Hippocampal formation (tissue), 2 donors: ENCODE measurements at regions not wholly inside any gene's neighbourhood (a gene's known extent, or its start where the extent isn't known, plus 50 kb on each side); places are given as distances from the start of the nearest gene placed in this dataset.

Experiments
- DNase-seq, 2 donors: peaks; one replicate each; lab custom pipeline; 2025; lab: John Stamatoyannopoulos, UW

DNA sequence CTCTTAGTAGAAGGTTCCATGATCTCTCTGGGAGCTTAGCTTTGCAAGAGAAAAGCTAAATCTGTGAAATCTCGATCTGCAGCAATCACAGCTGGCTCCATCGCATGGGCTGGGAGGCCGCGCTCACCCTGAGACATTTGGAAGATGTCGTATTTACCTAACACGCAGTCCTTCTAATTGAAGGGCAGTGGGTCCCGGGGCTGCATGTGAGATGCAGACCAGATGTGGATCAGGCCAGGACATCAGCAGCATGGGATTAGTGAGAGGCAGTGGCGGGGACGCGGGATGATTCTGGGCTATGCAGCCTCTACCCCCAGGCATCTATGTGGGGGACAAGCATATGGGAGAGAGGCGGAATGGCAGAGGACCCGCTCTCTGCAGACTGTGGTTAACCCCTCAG is 312.4 kb upstream of the RTL1 start:
- no peak for DNase-seq

DNA sequence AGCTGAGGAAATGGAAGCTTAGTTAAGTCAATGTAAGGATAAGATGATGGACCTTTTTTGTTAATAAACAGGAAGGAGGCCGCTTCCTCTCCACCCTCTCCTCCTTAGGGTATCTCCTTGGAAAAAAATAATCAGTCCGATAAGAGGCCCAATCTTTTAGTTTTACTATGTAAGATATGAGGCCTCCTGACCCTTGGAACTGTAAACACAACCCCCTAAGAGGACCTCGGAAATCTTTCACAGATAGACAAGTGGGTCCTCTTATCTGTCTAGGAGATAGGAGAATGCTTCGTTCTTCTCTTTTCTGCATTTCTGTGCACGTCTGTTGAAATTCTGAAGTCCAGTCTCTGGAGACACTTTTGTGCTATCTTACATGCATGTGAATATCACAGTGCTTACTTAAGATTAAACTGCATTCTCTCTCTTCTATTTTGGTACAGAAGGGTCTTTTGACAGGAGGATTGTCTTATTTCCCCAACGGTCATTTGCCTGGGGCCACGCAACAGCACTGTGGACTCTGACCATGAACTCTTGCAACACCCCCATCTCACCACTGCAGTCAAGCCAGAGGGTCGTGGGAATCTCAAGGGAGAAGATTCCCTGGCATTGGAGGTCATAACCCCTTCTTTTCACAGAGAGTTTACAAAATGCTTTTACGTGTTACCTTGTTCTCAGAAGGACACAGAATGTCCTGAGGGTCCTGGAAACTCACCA is 313.0 kb upstream of the RTL1 start:
- DNase-seq, result no peak

DNA sequence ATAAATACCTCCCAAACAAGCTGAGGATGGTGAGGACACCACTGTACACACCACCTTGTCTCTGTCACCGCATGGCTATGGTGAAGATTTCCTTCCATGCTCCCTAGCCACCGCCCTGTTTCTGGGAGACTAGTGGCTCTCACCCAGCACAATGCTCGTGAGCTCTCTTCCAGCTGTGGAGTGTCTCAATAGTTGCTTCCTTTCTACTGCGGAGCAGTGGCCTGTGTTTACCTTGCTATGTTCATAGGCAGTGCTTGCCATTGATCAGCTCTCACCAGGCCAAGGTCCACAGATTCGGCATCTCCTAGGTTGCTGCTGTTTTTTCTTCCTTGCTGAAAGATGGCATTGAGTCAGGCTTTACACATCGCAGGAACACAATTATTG is 313.6 kb upstream of the RTL1 start:
- no peak for DNase-seq

DNA sequence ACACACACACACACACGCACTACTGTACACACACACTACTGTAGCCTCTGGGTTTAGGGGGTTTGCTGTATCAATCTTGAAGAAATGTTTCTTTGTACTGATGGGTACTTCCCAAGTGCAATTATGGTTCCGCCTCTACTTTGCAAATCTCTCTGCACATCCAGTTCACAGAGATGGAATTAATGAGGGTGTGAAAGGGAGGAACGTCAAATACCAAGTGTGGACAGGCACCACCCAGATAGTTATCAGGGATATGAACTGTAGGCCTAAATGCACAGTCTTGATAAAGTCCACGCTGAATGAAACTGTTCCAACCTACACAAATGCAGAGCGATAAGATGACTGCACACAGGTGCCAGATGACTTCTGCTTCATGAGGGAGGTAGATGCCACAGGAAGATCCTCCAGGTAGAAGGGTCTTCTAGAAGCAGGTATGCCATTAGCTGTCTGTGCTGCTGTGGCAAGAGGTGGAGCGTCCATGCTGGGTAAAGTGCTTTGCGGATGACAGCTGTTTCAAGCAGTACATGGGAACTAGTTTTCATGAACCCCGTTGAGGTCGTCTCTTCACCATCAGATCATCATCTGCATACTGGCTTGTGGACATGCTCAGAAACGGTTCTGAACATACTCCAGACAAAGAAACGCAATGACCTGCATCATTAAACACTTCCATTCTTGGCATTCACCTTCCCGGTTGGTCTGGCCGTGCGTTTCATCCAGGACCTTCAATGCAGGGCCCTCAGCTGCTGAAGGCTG is 314.3 kb upstream of the RTL1 start:
- DNase-seq, result no peak

DNA sequence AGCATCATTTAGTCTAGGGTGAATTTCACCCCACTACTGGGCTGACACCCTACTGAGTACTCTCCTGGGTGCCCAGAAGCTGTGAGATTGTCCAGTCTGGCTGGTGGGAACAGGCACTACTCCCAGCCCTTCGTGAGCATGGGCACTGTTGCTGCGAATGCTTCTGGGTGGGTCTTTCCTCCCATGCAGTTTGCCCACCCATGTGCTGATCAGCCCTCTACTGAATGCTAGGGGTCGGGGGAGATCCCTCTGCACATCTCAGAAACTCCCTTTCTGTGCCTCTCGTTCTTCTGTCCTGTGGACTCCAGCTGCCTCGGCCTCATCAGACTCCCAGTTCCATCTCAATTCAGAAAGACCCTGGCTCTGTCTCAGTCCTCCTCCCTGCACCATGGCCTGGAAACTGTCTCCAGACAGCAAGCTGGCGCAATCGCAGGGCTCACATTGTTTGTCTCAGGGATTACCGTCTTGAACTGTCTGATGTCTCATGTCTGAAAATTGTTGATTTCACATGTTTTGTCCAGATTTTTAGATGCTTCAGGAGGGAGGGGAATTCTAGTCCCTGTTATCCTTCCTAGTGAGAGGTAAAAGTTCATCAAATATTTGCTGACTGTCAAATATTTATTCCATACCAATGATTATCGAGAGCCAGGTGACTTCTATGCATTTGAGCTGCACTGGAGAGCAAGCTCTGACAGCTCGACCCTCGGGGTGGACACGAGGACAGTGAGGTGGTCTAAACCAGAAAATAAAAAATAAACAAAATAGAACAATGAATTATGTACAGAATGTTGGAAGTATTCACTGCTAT is 316.6 kb upstream of the RTL1 start:
- DNase-seq, result no peak

DNA sequence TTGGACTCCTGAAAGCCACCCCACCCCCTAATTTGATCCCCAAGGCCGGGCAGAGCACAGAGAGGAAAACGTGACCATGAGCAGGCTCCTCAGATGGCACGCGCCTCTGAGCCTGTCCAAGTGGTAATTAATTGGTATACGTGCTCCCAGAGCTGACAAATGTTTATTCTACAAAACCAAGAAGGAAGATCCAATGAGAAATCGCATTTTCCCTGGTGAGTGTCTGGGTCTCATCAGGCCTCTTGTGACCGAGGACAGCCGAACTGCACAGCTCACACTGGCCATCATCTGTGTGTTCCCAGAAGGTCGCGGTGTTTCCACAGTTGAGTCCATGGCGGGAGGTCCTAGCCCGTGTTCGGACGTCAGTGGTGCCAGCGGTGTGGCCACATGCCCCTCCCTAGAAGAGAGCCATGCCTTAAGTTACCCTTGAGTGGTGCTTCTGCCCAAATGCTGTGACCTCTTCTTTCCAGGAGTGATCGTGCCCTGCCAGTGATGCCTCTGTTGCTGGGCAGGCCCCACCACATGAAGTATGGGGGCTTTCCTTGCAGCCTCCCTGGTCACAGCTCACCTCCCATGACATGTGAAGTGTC is 317.5 kb upstream of the RTL1 start:
- no peak for DNase-seq

DNA sequence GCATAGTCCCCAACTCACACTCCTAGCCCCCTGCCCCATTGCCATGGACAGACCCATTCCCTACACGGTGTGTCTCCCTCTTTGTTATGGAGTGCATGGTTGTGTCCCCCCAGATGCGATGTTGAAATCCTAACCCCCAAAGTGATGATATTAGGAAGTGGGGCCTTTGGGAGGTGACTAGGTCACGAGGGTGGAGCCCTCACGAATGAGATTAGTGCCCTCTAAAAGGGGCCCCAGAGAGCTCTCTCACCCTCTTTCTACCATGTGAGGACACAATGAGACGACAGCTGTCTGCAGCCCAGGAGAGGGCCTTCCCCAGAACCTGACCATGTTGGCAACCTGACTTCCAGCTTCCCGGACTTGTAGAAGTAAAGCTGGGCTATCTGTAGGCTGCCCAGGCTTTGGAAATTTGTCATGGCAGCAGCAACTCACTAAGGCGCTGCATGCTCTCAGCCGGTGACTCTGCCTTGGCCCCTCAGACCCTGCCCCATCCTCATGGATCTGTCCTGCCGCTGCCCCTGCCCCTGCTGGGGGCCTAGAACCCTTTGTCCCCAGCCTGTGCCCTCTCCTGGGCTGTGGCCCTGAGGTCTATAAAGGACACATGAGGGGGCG is 318.1 kb upstream of the RTL1 start:
- no peak for DNase-seq

DNA sequence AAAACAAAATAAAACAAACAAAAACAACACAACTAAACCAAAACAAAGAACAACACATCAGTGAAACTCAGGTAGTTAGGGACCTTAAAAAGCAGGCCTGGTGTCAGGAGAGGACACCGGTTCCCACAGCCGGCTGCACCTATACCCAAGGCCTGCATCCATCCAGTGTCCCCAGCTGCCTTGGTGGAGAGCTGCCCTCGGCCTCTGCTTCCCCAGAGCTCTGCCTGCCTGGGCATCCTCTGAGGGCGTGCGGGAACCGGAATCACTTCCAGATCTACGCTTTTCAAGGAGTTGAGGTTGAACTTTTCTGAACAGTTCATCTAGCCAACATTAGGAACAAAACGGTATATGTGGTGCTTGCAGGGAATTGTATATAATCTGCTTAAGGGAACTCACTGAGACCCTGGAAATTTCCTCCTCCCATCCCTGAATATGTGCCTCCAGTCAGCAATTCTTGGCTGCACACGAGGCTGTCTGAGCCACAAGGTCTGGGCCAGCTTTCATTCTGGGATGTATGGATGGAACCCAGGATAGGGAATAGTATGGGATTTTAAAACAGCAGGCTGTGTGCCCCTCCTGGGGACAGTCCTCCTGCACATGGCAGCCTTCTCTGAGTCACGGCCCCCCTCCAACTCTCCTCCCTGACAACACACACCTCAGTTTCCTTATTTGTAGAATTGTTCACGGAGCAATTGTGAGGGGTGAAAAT is 319.0 kb upstream of the RTL1 start:
- DNase-seq, result no peak

DNA sequence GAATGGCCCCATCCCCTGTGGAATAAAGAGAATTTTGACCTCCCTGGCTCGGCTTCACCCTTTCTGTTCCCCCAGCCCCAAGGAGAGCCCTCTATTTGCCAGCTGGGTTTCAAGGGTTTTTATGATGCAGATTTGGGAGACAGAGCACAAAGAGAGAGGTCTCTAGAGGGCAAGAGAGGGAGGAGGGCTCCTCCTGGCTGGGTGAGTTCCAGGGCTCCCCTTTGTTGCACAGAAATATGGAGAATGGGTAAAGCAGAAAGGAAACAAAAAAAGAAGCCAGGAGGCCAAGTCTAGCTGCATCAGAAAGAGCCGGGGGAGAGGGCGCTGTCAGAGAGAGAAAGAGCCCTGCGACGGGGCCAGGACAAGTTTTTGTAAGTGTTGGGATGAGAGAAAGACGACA is 319.6 kb upstream of the RTL1 start:
- peak; percentile 15 to 32 for DNase-seq

DNA sequence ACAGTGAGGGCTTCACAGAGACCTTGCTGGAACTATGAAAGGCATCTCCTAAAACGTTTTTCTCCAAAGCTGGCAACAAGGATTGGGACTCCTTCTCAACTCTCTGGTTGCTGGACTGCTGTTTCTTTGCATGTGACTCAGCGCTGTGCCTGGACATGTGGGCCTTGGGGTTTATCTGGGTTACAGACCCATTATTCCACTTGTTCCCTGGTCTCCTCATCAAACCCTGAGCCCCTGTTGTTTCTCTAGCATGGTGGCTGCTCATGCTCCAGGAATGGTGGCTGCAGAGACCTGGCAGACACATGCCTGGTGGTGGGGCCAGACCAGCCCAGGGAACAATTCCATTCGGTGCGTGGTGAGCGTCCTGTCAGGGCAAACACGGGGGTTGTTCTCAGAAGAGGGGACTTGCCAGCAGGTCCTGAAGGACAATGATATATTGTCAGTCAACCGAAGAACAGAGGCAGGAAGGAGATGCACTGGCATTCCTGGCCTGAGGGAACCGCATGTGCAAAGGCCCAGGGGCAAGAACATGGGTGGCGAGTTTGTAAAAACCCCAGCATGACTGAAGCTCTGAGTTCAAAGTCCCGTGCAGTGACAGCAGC is 320.1 kb upstream of the RTL1 start:
- no peak for DNase-seq

DNA sequence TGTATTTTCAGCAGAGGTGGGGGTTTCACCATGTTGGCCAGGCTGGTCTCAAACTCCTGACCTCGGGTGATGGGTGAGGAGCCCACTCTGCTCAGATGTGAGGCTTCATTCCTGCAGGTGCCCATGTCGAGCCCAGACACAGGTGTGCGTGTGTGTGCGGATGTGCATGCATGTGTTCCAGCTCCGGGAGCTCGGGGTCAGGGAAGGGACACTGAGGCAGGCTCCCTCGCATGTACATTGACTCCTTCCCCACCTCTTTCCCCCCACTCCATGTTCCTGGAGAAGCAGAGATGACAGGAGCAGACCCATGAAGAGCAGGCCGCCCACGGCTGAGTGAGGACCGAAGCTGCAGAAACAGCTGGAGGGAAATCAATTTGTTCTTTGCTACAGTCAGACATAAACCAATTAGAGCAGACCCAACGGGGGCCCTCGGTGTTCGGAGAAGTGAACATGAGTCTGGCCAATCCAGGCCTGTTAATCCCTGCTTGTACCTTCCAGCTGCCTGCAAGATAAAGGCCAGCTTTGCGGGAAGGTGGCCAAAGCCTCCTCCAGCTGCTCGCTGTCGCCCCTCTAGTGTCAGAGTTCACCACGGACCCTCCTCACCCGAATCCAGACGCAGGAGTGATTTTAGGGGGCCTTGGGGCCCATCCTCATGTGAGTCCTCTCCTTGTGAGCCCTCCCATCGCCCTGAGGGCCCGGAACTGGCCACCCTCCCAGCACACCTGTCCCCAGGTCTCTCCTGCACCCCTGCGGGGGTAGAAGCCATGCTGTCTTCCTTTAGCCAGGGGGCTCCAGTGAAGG is 321.0 kb upstream of the RTL1 start:
- DNase-seq, result no peak

DNA sequence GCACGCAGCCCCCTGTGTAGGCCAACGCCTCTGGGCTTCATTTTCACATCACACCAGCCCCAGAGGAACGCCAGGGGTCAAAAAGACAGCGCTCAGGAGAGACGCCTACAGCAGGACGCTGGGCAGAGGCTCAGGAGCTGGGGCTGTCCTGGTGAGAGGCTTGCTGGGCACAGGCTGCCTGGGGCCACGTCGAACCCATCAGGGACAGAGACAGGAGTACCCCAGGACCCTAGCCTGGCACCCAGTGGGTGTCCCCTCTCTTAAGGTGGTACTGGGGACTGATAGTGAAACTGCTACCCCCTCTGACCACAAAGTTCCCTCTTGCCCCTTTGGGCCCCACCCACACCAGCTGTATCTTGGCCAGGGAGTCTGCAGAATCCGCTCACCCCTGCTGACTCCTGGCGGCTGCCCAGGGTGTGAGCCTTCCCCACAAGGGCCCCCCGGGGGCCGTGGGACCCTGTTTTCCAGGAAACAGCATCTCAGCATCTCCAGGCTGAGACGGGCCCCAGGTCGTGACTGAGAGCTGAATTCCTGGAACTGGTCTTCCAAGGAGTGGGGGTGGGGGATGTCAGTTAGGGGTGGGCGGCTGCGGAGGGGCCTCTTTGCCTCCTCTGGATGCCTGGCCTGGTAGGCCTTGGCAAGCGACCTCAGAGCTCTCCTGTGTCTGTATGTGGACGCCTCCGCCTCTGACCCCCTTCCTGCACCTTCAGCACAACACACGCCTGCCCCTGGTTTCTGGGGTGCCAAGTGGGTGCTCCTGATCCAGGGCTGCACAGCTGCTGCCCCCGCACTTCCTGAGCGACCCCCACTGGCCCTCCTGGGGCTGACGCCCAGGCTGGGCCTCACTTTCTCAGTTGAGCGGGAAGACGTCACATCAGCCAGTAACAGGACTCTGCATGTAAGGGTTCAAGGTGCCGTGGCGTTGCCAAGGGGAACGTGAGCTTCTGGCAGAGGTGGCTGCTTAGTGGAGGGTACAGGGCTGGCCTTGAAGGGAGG is 321.9 kb upstream of the RTL1 start:
- DNase-seq, result no peak

DNA sequence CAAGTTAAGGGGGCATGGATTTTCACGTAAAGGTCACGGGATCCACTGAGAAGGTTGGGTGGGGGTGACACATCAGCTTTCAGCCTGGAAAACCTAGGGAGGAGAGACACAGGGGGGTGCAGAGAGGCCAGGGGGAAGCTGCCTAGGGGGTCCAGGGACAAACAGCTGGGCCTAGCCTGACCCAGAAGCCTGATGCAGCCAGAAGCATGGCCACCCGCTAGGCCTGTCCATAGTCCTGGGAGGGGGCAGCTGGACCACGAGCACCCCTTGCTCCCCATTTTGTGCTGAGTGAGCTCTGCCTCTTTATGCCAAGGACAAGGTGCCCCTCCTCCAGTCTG is 322.7 kb upstream of the RTL1 start:
- no peak for DNase-seq

DNA sequence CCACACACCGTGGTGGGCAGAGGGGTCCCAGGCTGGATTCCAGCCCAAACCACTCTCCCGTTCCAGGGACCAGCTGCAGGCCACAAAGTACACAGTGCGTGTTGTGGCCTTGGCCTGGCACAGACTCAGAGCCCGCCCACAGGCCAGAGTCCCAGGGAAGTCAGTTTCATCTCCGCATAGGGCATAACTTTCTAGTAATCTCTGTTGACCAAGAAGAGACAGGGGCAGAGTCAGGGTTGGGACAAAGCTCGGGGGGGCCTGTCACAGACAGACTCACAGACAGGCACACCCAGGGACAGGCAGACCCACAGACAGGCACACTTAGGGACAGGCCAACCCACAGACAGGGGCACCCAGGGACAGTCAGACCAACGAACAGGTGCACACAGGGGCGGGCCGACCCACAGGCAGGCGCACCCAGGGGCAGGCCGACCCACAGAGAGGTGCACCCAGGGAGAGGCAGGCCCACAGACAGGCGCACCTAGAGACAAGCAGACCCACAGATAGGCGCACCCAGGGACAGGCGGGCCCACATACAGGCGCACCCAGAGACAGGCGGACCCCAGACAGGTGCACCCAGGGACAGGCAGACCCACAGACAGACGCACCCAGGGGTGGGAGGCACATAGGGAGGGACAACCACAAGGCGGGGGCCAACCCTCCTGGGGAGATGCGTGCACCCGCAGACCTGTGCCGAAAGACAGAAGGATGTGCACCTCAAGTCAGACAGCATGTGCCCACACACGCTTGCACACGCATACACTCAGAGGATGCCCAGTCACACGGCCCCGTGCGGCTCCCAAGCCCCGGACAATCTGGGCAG is 323.3 kb upstream of the RTL1 start:
- no peak for DNase-seq

DNA sequence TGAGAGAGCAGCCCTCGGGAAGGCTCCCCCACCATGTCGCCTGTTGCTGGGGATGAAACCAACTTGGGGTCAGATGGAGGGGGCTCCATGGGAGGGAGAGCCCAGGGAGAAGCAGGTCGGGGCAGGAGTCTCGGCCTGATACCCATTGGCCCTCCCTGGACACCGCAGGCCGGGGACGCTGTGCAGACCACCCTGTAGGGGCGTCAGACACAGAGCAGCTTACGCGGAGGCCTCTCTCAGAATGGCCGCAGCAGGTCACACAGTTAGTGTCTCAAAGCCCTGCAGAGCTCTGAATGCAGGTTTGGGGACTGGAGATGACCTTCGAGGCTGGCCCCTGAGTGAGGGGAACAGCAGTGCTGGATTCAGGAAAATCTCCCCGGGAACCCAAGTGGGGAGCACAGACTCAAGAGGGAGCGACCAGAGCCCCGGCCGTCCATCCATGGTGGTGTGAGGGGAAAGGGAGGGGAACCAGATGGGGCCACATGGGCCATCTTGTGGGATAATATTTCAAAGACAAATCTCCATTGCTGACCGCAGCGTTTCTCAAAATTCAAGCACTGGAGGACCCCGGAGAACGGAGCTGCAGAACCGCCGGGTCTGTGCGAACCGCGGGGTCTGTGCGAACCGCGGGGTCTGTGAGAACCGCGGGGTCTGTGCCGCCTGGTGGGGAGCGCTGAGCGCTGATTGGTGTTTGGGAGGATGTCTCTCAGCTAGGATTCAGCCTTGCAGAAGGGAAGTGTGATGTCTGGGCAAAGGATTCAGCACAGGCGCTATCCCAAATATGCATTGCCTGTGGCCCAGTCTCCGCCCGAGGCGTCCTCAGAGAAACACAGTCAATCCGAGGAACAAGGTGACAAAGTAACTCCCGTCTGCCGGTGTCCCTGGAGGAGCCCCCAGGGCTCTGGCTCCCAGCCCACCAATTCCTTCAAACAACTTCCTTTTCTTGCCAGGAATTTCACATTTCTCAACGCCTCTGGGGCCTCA is 324.4 kb upstream of the RTL1 start:
- DNase-seq, result no peak

DNA sequence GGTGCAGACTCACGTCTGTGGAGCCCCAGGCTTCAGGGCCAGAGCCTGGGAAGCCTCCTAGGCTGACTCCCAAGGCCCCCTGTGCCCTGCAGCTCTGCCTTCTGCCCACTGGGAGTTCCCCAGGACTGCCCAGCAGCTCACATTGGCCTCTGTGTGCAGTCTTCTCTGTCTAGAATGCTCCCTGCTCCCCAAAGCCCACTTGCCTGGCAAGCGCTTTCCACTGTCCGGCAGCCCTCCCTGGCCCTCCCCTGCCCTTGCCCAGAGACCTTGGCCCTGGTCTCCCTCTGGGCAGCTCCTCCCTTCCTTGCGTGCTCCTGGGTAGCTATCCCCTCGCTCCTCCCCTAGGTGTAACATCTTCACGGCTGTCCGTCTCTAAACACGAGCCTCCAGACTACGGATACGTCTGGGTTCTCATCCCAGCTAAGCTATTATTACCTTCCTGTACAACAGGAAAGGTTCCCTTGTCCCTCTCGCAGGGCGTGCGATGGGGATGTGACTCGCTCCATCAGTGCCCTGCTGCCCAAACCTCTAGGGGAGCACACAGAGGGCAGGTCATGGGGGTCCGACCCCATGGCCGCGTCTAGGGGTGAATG is 325.5 kb upstream of the RTL1 start:
- DNase-seq, result no peak

DNA sequence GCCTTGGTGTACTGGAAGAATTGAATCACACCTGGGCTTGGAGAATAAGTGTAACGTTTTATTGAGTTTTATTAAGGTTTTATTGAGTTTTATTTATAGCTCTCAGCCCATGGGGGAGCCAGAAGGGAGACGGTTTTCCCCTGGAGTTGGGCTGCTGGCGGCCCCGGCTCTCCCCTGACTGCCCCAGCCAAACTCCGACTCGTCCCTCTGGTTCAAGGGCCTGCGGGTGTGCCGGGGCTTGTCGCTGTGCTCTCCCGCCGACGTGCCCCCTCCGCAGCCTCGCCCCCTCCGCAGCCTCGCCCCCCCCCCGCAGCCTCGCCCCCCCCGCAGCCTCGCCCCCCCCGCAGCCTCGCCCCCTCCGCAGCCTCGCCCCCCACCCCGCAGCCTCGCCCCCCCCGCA is 326.1 kb upstream of the RTL1 start:
- DNase-seq, result no peak
